H1 (cell line): ENCODE measurements at regions not wholly inside any gene's neighbourhood (a gene's known extent, or its start where the extent isn't known, plus 50 kb on each side); places are given as distances from the start of the nearest gene placed in this dataset.

Experiments used
- CTCF ChIA-PET: fragments of 300-600 bp; sonication (Branson Sonifier 250); formaldehyde crosslinking; loops from one replicate; lab custom pipeline; 2021; ENCODE audit not compliant: partially characterized antibody; lab: Charles Lee
- POLR2A ChIA-PET: fragments of 300-600 bp; sonication (Branson Sonifier 250); formaldehyde crosslinking; loops from one replicate; lab custom pipeline; 2021; ENCODE audit warnings: inconsistent platforms; ENCODE audit not compliant: partially characterized antibody; lab: Charles Lee
- DNase-seq, 2 experiments: peaks; one replicate each; pipeline versions ENCODE4 v3.0.0 to v3.0.0-alpha.2; 2010 to 2022; ENCODE audit warnings: low spot score in 2 of 2, low read depth in 1 of 2, mixed read lengths in 1 of 2
- FAIRE-seq: peaks from 2 replicates; lab custom pipeline; 2011; peaks lifted over from hg19 to GRCh38; lab: Jason Lieb, UNC
- H2AFZ ChIP-seq: 2 replicates; pipeline ENCODE4 v1.8.1; 2012; ENCODE audit warnings: low read length, inconsistent platforms
- H2AK5ac ChIP-seq: 2 replicates; pipeline ENCODE4 v1.6.1; 2013; ENCODE audit warnings: low read depth, low read length
- H2BK120ac ChIP-seq: replicated peaks from 2 replicates; pipeline ENCODE3; 2013; ENCODE audit warnings: low read depth, low read length, inconsistent platforms
- H2BK12ac ChIP-seq: 2 replicates; pipeline ENCODE4 v1.6.1; 2013; ENCODE audit warnings: low read depth, low read length
- H2BK15ac ChIP-seq: 2 replicates; pipeline ENCODE4 v1.6.1; 2013; ENCODE audit warnings: low read length
- H2BK20ac ChIP-seq: 2 replicates; pipeline ENCODE4 v1.6.1; 2013; ENCODE audit warnings: low read length
- H2BK5ac ChIP-seq: 2 replicates; pipeline ENCODE4 v1.6.1; 2013; ENCODE audit warnings: low read depth, low read length
- H3K14ac ChIP-seq: 2 replicates; pipeline ENCODE4 v1.6.1; 2013; ENCODE audit warnings: inconsistent platforms; ENCODE audit not compliant: insufficient read length
- H3K18ac ChIP-seq: 2 replicates; pipeline ENCODE4 v1.6.1; 2013; ENCODE audit warnings: low read length; ENCODE audit errors: extremely low read depth
- H3K23ac ChIP-seq: 2 replicates; pipeline ENCODE4 v1.6.1; 2013; ENCODE audit warnings: inconsistent platforms; ENCODE audit not compliant: insufficient read length
- H3K23me2 ChIP-seq: 2 replicates; pipeline ENCODE4 v1.6.1; 2013; ENCODE audit warnings: low read depth, low read length
- H3K27ac ChIP-seq: 2 replicates; pipeline ENCODE4 v1.6.1; 2011; ENCODE audit warnings: low read depth, low read length, inconsistent platforms
- H3K27me3 ChIP-seq, 4 experiments: replicated peaks in 1 of 4; 1 replicate in 1 of 4; 2 replicates in 3 of 4; pipeline versions ENCODE4 v1.6.1 to v1.8.1; 2011 to 2013; ENCODE audit warnings: low read length in 3 of 4, mild to moderate bottlenecking in 3 of 4, inconsistent platforms in 2 of 4, mixed read lengths in 2 of 4, moderate library complexity in 1 of 4; ENCODE audit not compliant: control insufficient read depth in 3 of 4, insufficient read depth in 3 of 4; ENCODE audit errors: extremely low read depth in 1 of 4
- H3K36me3 ChIP-seq, 4 experiments: 2 replicates each; pipeline versions ENCODE4 v1.6.1 to v1.8.1; 2011 to 2013; ENCODE audit warnings: mild to moderate bottlenecking in 4 of 4, low read length in 3 of 4, moderate library complexity in 2 of 4, control low read depth in 1 of 4, inconsistent platforms in 1 of 4; ENCODE audit not compliant: insufficient read depth in 4 of 4, control insufficient read depth in 2 of 4
- H3K4ac ChIP-seq: replicated peaks from 2 replicates; pipeline ENCODE3; 2013; ENCODE audit warnings: low read length, low read depth, mixed read lengths, inconsistent platforms; ENCODE audit not compliant: insufficient read length
- H3K4me1 ChIP-seq, 4 experiments: replicated peaks in 1 of 4; 1 replicate in 1 of 4; 2 replicates in 3 of 4; pipeline versions ENCODE4 v1.6.1 to v1.8.1; 2011 to 2013; ENCODE audit warnings: low read length in 3 of 4, inconsistent platforms in 2 of 4, mixed read lengths in 1 of 4; ENCODE audit not compliant: insufficient read depth in 4 of 4, control insufficient read depth in 3 of 4
- H3K4me2 ChIP-seq, 2 experiments: 2 replicates each; pipeline versions ENCODE4 v1.6.1 to v1.8.1; 2011 to 2013; ENCODE audit warnings: low read depth in 2 of 2, low read length in 2 of 2, control low read depth in 1 of 2, inconsistent platforms in 1 of 2, mild to moderate bottlenecking in 1 of 2; ENCODE audit not compliant: insufficient read depth in 1 of 2
- H3K4me3 ChIP-seq, 4 experiments: fragments of 200-600, 300-600 bp in 1 of 4; sonication (generic), shearing (Covaris generic), sonication (Bioruptor Twin) in 1 of 4; 2 replicates each; pipeline versions ENCODE4 v1.5.1 to v1.8.1; 2011 to 2016; ENCODE audit warnings: low read length in 4 of 4, low read depth in 3 of 4, control low read depth in 2 of 4, inconsistent platforms in 2 of 4, mild to moderate bottlenecking in 2 of 4, mixed read lengths in 1 of 4, moderate library complexity in 1 of 4; ENCODE audit not compliant: insufficient read depth in 2 of 4; ENCODE audit errors: extremely low read depth in 1 of 4
- H3K56ac ChIP-seq: replicated peaks from 2 replicates; pipeline ENCODE3; 2013; ENCODE audit warnings: low read depth, mild to moderate bottlenecking, mixed read lengths, low read length, inconsistent platforms; ENCODE audit not compliant: insufficient read length
- H3K79me1 ChIP-seq: 2 replicates; pipeline ENCODE4 v1.6.1; 2013; ENCODE audit warnings: low read depth, low read length, control low read depth
- H3K79me2 ChIP-seq, 2 experiments: 2 replicates each; pipeline versions ENCODE4 v1.6.1 to v1.8.1; 2012 to 2013; ENCODE audit warnings: low read length in 2 of 2, mild to moderate bottlenecking in 2 of 2, inconsistent platforms in 1 of 2; ENCODE audit not compliant: insufficient read depth in 2 of 2, control insufficient read depth in 1 of 2
- H3K9ac ChIP-seq, 4 experiments: replicated peaks in 1 of 4; 1 replicate in 1 of 4; 2 replicates in 3 of 4; pipeline versions ENCODE4 v1.6.1 to v1.8.1; 2011 to 2013; ENCODE audit warnings: low read depth in 3 of 4, low read length in 3 of 4, control low read depth in 2 of 4, mild to moderate bottlenecking in 2 of 4, moderate library complexity in 2 of 4, inconsistent platforms in 1 of 4; ENCODE audit errors: extremely low read depth in 1 of 4
- H3K9me3 ChIP-seq, 2 experiments: 2 replicates each; pipeline versions ENCODE4 v1.6.1 to v1.8.1; 2012 to 2013; ENCODE audit warnings: mild to moderate bottlenecking in 2 of 2, moderate library complexity in 2 of 2, control low read depth in 1 of 2, inconsistent platforms in 1 of 2, low read depth in 1 of 2, low read length in 1 of 2, mixed read lengths in 1 of 2; ENCODE audit not compliant: insufficient read depth in 2 of 2
- H4K20me1 ChIP-seq, 2 experiments: replicated peaks in 1 of 2; 2 replicates each; pipeline versions ENCODE3 to v1.8.1; 2011 to 2013; ENCODE audit warnings: inconsistent platforms in 2 of 2, low read length in 2 of 2, mild to moderate bottlenecking in 1 of 2; ENCODE audit not compliant: insufficient read depth in 2 of 2, control insufficient read depth in 1 of 2
- H4K5ac ChIP-seq: 2 replicates; pipeline ENCODE4 v1.6.1; 2013; ENCODE audit warnings: low read length, low read depth, mixed read lengths, inconsistent platforms; ENCODE audit not compliant: insufficient read length
- H4K8ac ChIP-seq: 2 replicates; pipeline ENCODE4 v1.8.0; 2013; ENCODE audit warnings: mild to moderate bottlenecking, moderate library complexity, low read length, inconsistent platforms; ENCODE audit not compliant: insufficient read depth; ENCODE audit errors: extremely low read depth
- H4K91ac ChIP-seq: replicated peaks from 2 replicates; pipeline ENCODE3; 2013; ENCODE audit warnings: low read length, mixed read lengths, inconsistent platforms; ENCODE audit not compliant: insufficient read length
- RNF2 ChIP-seq: fragments of 200-900, 300-1000 bp; sonication (generic); IDR thresholded peaks from 2 replicates; pipeline ENCODE4 v1.7.1; 2016; ENCODE audit warnings: borderline replicate concordance, low read depth, mild to moderate bottlenecking, antibody characterized with exemption, low read length; ENCODE audit not compliant: poor library complexity, severe bottlenecking; ENCODE audit errors: missing control alignments
- WGBS, 2 experiments: shearing (Covaris generic) in 1 of 2; methylation state at CpG; one replicate each; pipeline versions ENCODE4 v1.1.6 to v1.1.7; 2013 to 2015; ENCODE audit warnings: low lambda C conversion rate in 2 of 2, mixed read lengths in 2 of 2, inconsistent platforms in 1 of 2, low coverage in 1 of 2, missing lambda C conversion rate in 1 of 2; ENCODE audit not compliant: insufficient replicate concordance in 2 of 2, insufficient coverage in 1 of 2, insufficient read length in 1 of 2; ENCODE audit errors: extremely low coverage in 1 of 2, missing lambda C conversion rate in 1 of 2; 5-methylcytosine and 5-hydroxymethylcytosine counted together

DNA sequence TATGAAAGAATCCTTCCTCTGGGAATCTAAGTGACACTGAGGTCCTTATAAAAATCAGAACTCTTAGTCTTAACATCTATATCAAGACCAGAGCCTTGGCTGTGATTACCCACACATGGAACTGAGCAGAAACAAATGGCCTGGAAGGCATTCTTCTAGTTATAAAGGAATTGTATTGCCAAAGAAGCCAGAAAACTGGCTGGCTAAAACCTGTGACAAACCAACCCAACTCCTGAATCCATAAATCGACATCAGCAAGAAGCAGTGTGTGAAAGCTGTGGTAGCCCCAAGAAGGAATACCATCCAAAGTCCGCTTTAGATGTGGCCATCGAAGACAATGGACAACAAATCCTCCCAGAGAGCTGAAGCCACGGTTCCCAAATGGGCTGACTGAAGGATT, 97.9 kb upstream of the CCDC91 start:
- Histone ChIP-seq H3K79me1 (no peaks in the 10 kb centered on the region), H3K23ac (no peak overlapping the region), H2BK120ac (no peak overlapping the region), H2BK15ac (no peak overlapping the region), H4K20me1 (no peaks in the 10 kb centered on the region), H2AFZ (no peak overlapping the region), H2BK20ac (no peak overlapping the region), H2BK12ac (no peak overlapping the region), H3K4me1 (no peaks in the 10 kb centered on the region), H3K14ac (no peak overlapping the region), H3K4ac (no peak overlapping the region), H4K91ac (no peak overlapping the region), H4K8ac (no peak overlapping the region), H2AK5ac (no peak overlapping the region), H3K4me2 (no peak overlapping the region), H3K79me2 (no peaks in the 10 kb centered on the region), H3K36me3 (no peaks in the 10 kb centered on the region), H3K4me3 (no peak overlapping the region), H4K5ac (no peak overlapping the region), H3K27me3 (no peaks in the 10 kb centered on the region), H3K9ac (no peak overlapping the region; a peak in 2 of 7 replicates), H3K56ac (no peak overlapping the region), H3K9me3 (no peaks in the 10 kb centered on the region), H3K23me2 (no peaks in the 10 kb centered on the region; the same call in 1 of the 2 replicates), H3K27ac (no peak overlapping the region), H3K18ac (no peak overlapping the region), H2BK5ac (no peak overlapping the region)
- ChIA-PET POLR2A (no interaction called here), CTCF (interaction anchor here (1.5 kb wide), 1 partner anchor 16 kb away, joined by 3 read pairs; no protein-coding TSS in a partner anchor)
- DNase-seq, result no peak
- 87% methylated on average over 4 of the region's 4 CpGs; no CpG with 5 or more reads in 1 of the 2 experiments for WGBS, 2 experiments
- no peak for FAIRE-seq
- TF ChIP-seq RNF2, result no peak
